Gastrocnemius medialis (tissue), 4 donors: ENCODE measurements at regions not wholly inside any gene's neighbourhood (a gene's known extent, or its start where the extent isn't known, plus 50 kb on each side); places are given as distances from the start of the nearest gene placed in this dataset.

ENCODE experiments used
- POLR2A ChIP-seq, 2 donors: fragments of 450-650 bp; IDR thresholded peaks; one replicate each; pipeline ENCODE4 v1.6.1; 2017; ENCODE audit warnings: antibody characterized with exemption in 2 of 2, mild to moderate bottlenecking in 2 of 2, moderate library complexity in 2 of 2
- TF ChIP-seq, protein P1 (sequence below), 5 experiments: fragments of 450-650 bp in 3 of 5; fragments of 200-600 bp in 2 of 5; sonication (generic) in 2 of 5; IDR thresholded peaks in 4 of 5; conservative IDR thresholded peaks in 1 of 5; 1 replicate in 4 of 5; 2 replicates in 1 of 5; pipeline ENCODE4 v1.5.1; 2016 to 2019; ENCODE audit warnings: antibody characterized with exemption in 5 of 5, mild to moderate bottlenecking in 3 of 5, moderate library complexity in 3 of 5

DNA sequence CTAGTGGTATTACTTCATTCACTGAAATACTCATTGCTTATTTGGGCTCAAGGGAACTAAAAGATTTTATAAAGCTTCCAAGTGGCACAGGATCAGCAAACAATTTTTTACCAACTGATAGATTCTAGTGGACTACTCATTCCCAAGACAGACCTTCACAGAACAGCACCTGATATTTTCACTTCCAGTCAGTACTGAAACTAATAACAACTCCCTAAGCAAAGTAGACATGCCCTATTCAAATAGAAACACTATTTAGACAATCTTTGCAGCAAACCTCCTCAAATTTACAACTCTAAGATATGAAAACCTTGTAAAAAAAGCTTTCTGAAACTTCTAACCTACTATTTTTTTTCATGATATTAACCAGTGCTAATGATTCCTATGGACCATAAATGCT lies 2345.8 kb downstream of the LRRC4C start:
- TF ChIP-seq, protein P1, sequence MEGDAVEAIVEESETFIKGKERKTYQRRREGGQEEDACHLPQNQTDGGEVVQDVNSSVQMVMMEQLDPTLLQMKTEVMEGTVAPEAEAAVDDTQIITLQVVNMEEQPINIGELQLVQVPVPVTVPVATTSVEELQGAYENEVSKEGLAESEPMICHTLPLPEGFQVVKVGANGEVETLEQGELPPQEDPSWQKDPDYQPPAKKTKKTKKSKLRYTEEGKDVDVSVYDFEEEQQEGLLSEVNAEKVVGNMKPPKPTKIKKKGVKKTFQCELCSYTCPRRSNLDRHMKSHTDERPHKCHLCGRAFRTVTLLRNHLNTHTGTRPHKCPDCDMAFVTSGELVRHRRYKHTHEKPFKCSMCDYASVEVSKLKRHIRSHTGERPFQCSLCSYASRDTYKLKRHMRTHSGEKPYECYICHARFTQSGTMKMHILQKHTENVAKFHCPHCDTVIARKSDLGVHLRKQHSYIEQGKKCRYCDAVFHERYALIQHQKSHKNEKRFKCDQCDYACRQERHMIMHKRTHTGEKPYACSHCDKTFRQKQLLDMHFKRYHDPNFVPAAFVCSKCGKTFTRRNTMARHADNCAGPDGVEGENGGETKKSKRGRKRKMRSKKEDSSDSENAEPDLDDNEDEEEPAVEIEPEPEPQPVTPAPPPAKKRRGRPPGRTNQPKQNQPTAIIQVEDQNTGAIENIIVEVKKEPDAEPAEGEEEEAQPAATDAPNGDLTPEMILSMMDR (IDR thresholded peaks at IDR 0.05 in 4 of 5, conservative IDR thresholded peaks at IDR 0.05 in 1 of 5): no peak
- no peak for TF ChIP-seq POLR2A (IDR thresholded peaks at IDR 0.05)
